ENCODE measurements at regions not wholly inside any gene's neighbourhood (a gene's known extent, or its start where the extent isn't known, plus 50 kb on each side); places are given as distances from the start of the nearest gene placed in this dataset.

DNA sequence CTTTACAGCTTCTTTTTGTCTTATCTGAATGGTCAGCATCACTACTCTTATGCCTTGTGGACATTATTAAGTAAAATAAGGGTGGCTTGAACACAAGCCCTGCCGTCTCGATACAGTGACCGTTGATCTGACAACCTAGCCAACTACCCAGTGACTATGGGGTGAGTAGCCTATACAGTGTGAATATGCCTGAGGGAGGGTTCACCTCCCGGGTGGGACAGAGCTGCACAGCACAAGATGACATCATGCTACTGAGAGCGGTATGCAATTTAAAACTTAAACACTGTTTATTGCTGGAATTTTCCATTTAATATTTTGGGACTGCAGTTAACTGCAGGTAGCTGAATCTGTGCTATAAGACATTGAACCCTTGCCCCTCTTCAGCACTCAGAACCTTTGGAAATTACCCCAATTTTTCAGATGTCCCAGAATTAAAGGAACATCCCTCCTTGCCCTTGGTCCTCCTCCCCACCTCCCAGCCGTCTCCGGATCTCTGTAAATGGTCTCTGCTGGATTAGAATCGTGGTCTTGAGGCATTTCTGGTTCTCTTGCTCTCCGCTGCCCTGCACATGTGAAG is 618.5 kb downstream of the PTPRU start:
- TF ChIP-seq, protein P1, sequence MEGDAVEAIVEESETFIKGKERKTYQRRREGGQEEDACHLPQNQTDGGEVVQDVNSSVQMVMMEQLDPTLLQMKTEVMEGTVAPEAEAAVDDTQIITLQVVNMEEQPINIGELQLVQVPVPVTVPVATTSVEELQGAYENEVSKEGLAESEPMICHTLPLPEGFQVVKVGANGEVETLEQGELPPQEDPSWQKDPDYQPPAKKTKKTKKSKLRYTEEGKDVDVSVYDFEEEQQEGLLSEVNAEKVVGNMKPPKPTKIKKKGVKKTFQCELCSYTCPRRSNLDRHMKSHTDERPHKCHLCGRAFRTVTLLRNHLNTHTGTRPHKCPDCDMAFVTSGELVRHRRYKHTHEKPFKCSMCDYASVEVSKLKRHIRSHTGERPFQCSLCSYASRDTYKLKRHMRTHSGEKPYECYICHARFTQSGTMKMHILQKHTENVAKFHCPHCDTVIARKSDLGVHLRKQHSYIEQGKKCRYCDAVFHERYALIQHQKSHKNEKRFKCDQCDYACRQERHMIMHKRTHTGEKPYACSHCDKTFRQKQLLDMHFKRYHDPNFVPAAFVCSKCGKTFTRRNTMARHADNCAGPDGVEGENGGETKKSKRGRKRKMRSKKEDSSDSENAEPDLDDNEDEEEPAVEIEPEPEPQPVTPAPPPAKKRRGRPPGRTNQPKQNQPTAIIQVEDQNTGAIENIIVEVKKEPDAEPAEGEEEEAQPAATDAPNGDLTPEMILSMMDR (IDR thresholded peaks at IDR 0.05 in 8 of 11, conservative IDR thresholded peaks at IDR 0.05 in 3 of 11): no peak
- TF ChIP-seq POLR2A (IDR thresholded peaks at IDR 0.05) (no peak), POLR2AphosphoS5 (IDR thresholded peaks at IDR 0.05) (no peak)

Data from spleen (tissue), 7 donors.